ENCODE measurements at regions not wholly inside any gene's neighbourhood (a gene's known extent, or its start where the extent isn't known, plus 50 kb on each side); places are given as distances from the start of the nearest gene placed in this dataset.

- no peak for DNase-seq (ENCODE audit: low read depth)
- TF ChIP-seq, protein P1, sequence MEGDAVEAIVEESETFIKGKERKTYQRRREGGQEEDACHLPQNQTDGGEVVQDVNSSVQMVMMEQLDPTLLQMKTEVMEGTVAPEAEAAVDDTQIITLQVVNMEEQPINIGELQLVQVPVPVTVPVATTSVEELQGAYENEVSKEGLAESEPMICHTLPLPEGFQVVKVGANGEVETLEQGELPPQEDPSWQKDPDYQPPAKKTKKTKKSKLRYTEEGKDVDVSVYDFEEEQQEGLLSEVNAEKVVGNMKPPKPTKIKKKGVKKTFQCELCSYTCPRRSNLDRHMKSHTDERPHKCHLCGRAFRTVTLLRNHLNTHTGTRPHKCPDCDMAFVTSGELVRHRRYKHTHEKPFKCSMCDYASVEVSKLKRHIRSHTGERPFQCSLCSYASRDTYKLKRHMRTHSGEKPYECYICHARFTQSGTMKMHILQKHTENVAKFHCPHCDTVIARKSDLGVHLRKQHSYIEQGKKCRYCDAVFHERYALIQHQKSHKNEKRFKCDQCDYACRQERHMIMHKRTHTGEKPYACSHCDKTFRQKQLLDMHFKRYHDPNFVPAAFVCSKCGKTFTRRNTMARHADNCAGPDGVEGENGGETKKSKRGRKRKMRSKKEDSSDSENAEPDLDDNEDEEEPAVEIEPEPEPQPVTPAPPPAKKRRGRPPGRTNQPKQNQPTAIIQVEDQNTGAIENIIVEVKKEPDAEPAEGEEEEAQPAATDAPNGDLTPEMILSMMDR (IDR thresholded peaks at IDR 0.05; ENCODE audit: insufficient read depth, low read length, poor library complexity, severe bottlenecking), result peak; percentile 34
Observed at GRCh38 chr12:17278946-17279345, 673.0 kb upstream of the LMO3 start.

GRCh38 chr12:17276196-17276595 lies 670.2 kb upstream of the LMO3 start:
- Histone ChIP-seq H3K4me3 (ENCODE audit: low read depth, low read length) (no peak overlapping the region), H3K36me3 (ENCODE audit: control insufficient read depth, insufficient read depth, low read length) (no peaks in the 10 kb centered on the region), H3K27me3 (ENCODE audit: control insufficient read depth, insufficient read depth, low read length) (no peaks in the 10 kb centered on the region)
- TF ChIP-seq, protein P1 (IDR thresholded peaks at IDR 0.05; ENCODE audit: insufficient read depth, low read length, poor library complexity, severe bottlenecking), result no peak
- no peak for DNase-seq (ENCODE audit: low read depth)

More at GRCh38 chr12:17278946-17279345, 673.0 kb upstream of the LMO3 start:
- Histone ChIP-seq H3K4me3 (ENCODE audit: low read depth, low read length) (no peak overlapping the region), H3K36me3 (ENCODE audit: control insufficient read depth, insufficient read depth, low read length) (no peaks in the 10 kb centered on the region), H3K27me3 (ENCODE audit: control insufficient read depth, insufficient read depth, low read length) (no peaks in the 10 kb centered on the region)

GRCh38 chr12:17266856-17267255 lies 660.9 kb upstream of the LMO3 start:
- no peak for DNase-seq (ENCODE audit: low read depth)
- H3K27me3 ChIP-seq (ENCODE audit: control insufficient read depth, insufficient read depth, low read length), result no peaks in the 10 kb centered on the region
- no peaks in the 10 kb centered on the region for H3K36me3 ChIP-seq (ENCODE audit: control insufficient read depth, insufficient read depth, low read length)
- TF ChIP-seq, protein P1 (IDR thresholded peaks at IDR 0.05; ENCODE audit: insufficient read depth, low read length, poor library complexity, severe bottlenecking), result no peak
- no peak overlapping the region for H3K4me3 ChIP-seq (ENCODE audit: low read depth, low read length)

GRCh38 chr12:17264603-17265002 lies 658.6 kb upstream of the LMO3 start:
- DNase-seq (ENCODE audit: low read depth), result no peak

DNA sequence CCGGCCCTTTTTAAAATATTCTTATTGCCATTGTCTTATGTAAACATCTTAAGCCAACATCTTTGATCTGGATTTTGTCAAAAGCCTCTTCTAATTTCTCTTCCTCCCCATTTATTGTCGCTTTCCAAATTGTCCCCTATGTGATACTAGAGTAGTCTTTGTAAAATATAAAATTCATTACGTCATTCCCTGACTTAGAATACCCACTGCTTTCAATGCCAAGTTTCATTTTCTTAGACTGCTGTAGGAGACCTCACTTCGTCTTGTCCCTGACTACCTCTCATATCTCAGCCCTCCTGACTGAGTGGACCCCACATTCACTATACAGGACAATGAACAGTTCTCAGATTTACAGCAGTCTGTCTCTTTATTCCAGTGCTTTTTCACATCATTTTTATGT lies 633.9 kb upstream of the LMO3 start:
- H3K27me3 ChIP-seq (ENCODE audit: control insufficient read depth, insufficient read depth, low read length), result no peaks in the 10 kb centered on the region
- TF ChIP-seq, protein P1 (IDR thresholded peaks at IDR 0.05; ENCODE audit: insufficient read depth, low read length, poor library complexity, severe bottlenecking), result no peak
- H3K36me3 ChIP-seq (ENCODE audit: control insufficient read depth, insufficient read depth, low read length), result no peaks in the 10 kb centered on the region
- no peak for DNase-seq (ENCODE audit: low read depth)
- H3K4me3 ChIP-seq (ENCODE audit: low read depth, low read length), result no peak overlapping the region

More at GRCh38 chr12:17264603-17265002, 658.6 kb upstream of the LMO3 start:
- Histone ChIP-seq H3K27me3 (ENCODE audit: control insufficient read depth, insufficient read depth, low read length) (no peaks in the 10 kb centered on the region), H3K36me3 (ENCODE audit: control insufficient read depth, insufficient read depth, low read length) (no peaks in the 10 kb centered on the region), H3K4me3 (ENCODE audit: low read depth, low read length) (no peak overlapping the region)
- TF ChIP-seq, protein P1 (IDR thresholded peaks at IDR 0.05; ENCODE audit: insufficient read depth, low read length, poor library complexity, severe bottlenecking), result no peak

DNA sequence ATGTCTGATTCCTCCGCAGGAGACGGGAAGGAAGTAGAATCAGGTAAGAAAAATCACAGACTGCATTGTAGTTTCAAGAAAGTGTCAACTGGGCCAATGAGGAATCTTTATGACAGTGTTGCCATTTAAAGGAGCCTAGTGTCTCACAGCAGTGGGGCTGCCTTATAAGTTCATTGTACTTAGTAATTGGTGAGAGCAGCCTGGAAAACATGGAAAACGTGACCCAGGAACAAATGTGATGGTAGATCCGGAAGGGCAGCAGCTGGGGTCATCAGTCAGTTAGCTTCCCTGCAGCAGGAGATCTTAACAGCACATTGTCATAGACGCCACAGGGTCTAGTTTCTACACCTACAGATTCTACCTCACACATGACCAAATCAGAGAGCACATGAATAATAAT lies 630.0 kb upstream of the LMO3 start:
- no peak overlapping the region for H3K4me3 ChIP-seq (ENCODE audit: low read depth, low read length)
- no peaks in the 10 kb centered on the region for H3K27me3 ChIP-seq (ENCODE audit: control insufficient read depth, insufficient read depth, low read length)
- TF ChIP-seq, protein P1 (IDR thresholded peaks at IDR 0.05; ENCODE audit: insufficient read depth, low read length, poor library complexity, severe bottlenecking), result no peak

More for the DNA sequence above, 630.0 kb upstream of the LMO3 start:
- DNase-seq (ENCODE audit: low read depth), result no peak
- H3K36me3 ChIP-seq (ENCODE audit: control insufficient read depth, insufficient read depth, low read length), result no peaks in the 10 kb centered on the region
